ENCODE measurements at regions not wholly inside any gene's neighbourhood (a gene's known extent, or its start where the extent isn't known, plus 50 kb on each side); places are given as distances from the start of the nearest gene placed in this dataset.

- ATAC-seq (ENCODE audit: insufficient read depth, low read depth) = 0 out of 3 replicates have a peak, but pooled peaks have one; percentile 42
Measured at GRCh38 chr14:86022031-86022629, 492.2 kb downstream of the FLRT2 start.

GRCh38 chr14:86020841-86021240, 490.9 kb downstream of the FLRT2 start:
- H3K9ac ChIP-seq (ENCODE audit: low read depth, low read length) = no peak overlapping the region
- H4K20me1 ChIP-seq (ENCODE audit: insufficient read depth, low read length) = no peaks in the 10 kb centered on the region
- H2AFZ ChIP-seq (ENCODE audit: low read depth, low read length) = no peak overlapping the region
- H3K4me1 ChIP-seq (ENCODE audit: insufficient read depth, low read length) = no peaks in the 10 kb centered on the region
- no peaks in the 10 kb centered on the region for H3K27me3 ChIP-seq (ENCODE audit: insufficient read depth, low read length, poor library complexity)
- DNase-seq (no peak), ATAC-seq (ENCODE audit: insufficient read depth, low read depth) (no peak)
- H3K36me3 ChIP-seq (ENCODE audit: insufficient read depth, low read length) = no peaks in the 10 kb centered on the region
- H3K79me2 ChIP-seq (ENCODE audit: insufficient read depth, low read length) = no peaks in the 10 kb centered on the region
- H3K4me3 ChIP-seq (ENCODE audit: low read depth in 1 of 2, low read length in 2 of 2) = no peak overlapping the region
- TF ChIP-seq EZH2 (IDR thresholded peaks at IDR 0.05; ENCODE audit: borderline replicate concordance, low read depth, low read length, severe bottlenecking) (no peak), CTCF (IDR thresholded peaks at IDR 0.05; ENCODE audit: borderline replicate concordance, extremely low read depth, low read length, poor library complexity, severe bottlenecking) (no peak)
- H3K27ac ChIP-seq (ENCODE audit: low read length) = no peak overlapping the region
- no peaks in the 10 kb centered on the region for H3K9me3 ChIP-seq (ENCODE audit: insufficient read depth, low read length, severe bottlenecking)
- no peak overlapping the region for H3K4me2 ChIP-seq (ENCODE audit: insufficient read depth, low read length)

More at GRCh38 chr14:86022031-86022629, 492.2 kb downstream of the FLRT2 start:
- no peaks in the 10 kb centered on the region for H3K79me2 ChIP-seq (ENCODE audit: insufficient read depth, low read length)
- H3K4me2 ChIP-seq (ENCODE audit: insufficient read depth, low read length) = no peak overlapping the region
- no peak overlapping the region for H3K4me3 ChIP-seq (ENCODE audit: low read depth in 1 of 2, low read length in 2 of 2)
- no peaks in the 10 kb centered on the region for H3K9me3 ChIP-seq (ENCODE audit: insufficient read depth, low read length, severe bottlenecking)
- no peaks in the 10 kb centered on the region for H4K20me1 ChIP-seq (ENCODE audit: insufficient read depth, low read length)
- H3K36me3 ChIP-seq (ENCODE audit: insufficient read depth, low read length) = no peaks in the 10 kb centered on the region
- no peak overlapping the region for H3K9ac ChIP-seq (ENCODE audit: low read depth, low read length)
- H2AFZ ChIP-seq (ENCODE audit: low read depth, low read length) = no peak overlapping the region
- TF ChIP-seq CTCF (IDR thresholded peaks at IDR 0.05; ENCODE audit: borderline replicate concordance, extremely low read depth, low read length, poor library complexity, severe bottlenecking) = no peak
- TF ChIP-seq EZH2 (IDR thresholded peaks at IDR 0.05; ENCODE audit: borderline replicate concordance, low read depth, low read length, severe bottlenecking) = no peak
- H3K4me1 ChIP-seq (ENCODE audit: insufficient read depth, low read length) = no peaks in the 10 kb centered on the region
- no peak overlapping the region for H3K27ac ChIP-seq (ENCODE audit: low read length)
- no peaks in the 10 kb centered on the region for H3K27me3 ChIP-seq (ENCODE audit: insufficient read depth, low read length, poor library complexity)
- DNase-seq = no peak

GRCh38 chr14:86015941-86016340, 486.0 kb downstream of the FLRT2 start:
- DNase-seq = no peak
- Histone ChIP-seq H4K20me1 (ENCODE audit: insufficient read depth, low read length) (no peaks in the 10 kb centered on the region), H3K27me3 (ENCODE audit: insufficient read depth, low read length, poor library complexity) (no peaks in the 10 kb centered on the region), H3K27ac (ENCODE audit: low read length) (no peak overlapping the region), H3K9ac (ENCODE audit: low read depth, low read length) (no peak overlapping the region), H3K9me3 (ENCODE audit: insufficient read depth, low read length, severe bottlenecking) (no peaks in the 10 kb centered on the region), H3K4me2 (ENCODE audit: insufficient read depth, low read length) (no peak overlapping the region), H3K36me3 (ENCODE audit: insufficient read depth, low read length) (no peaks in the 10 kb centered on the region), H3K4me1 (ENCODE audit: insufficient read depth, low read length) (no peaks in the 10 kb centered on the region), H3K79me2 (ENCODE audit: insufficient read depth, low read length) (no peaks in the 10 kb centered on the region), H2AFZ (ENCODE audit: low read depth, low read length) (no peak overlapping the region), H3K4me3 (ENCODE audit: low read depth in 1 of 2, low read length in 2 of 2) (no peak overlapping the region)
- TF ChIP-seq EZH2 (IDR thresholded peaks at IDR 0.05; ENCODE audit: borderline replicate concordance, low read depth, low read length, severe bottlenecking) (no peak), CTCF (IDR thresholded peaks at IDR 0.05; ENCODE audit: borderline replicate concordance, extremely low read depth, low read length, poor library complexity, severe bottlenecking) (no peak)
- no peak for ATAC-seq (ENCODE audit: insufficient read depth, low read depth)
